Fibroblast of skin of right biceps (primary cell): ENCODE measurements at regions not wholly inside any gene's neighbourhood (a gene's known extent, or its start where the extent isn't known, plus 50 kb on each side); places are given as distances from the start of the nearest gene placed in this dataset.

Source experiments
- DNase-seq: peaks from one replicate; pipeline ENCODE4 v3.0.0-alpha.2; 2013

- DNase-seq, result no peak
Observed at GRCh38 chr2:211070547-211070946, 514.1 kb downstream of the CPS1 start.

GRCh38 chr2:211077216-211077767 lies 520.9 kb downstream of the CPS1 start:
- DNase-seq, result no peak

GRCh38 chr2:211084352-211084751 lies 528.0 kb downstream of the CPS1 start:
- DNase-seq, result no peak

- DNase-seq, result peak; percentile 12
Observed at GRCh38 chr2:211085056-211085680, 528.8 kb downstream of the CPS1 start.

GRCh38 chr2:211086049-211086448 lies 529.6 kb downstream of the CPS1 start:
- no peak for DNase-seq

GRCh38 chr2:211089127-211089526 lies 532.7 kb downstream of the CPS1 start:
- DNase-seq, result no peak

- no peak for DNase-seq
Observed at GRCh38 chr2:211093743-211094303, 537.4 kb downstream of the CPS1 start.

- DNase-seq, result no peak
Observed at GRCh38 chr2:211103989-211104388, 547.6 kb downstream of the CPS1 start.

GRCh38 chr2:211113334-211114175 lies 557.2 kb downstream of the CPS1 start:
- no peak for DNase-seq

- DNase-seq, result no peak
Observed at GRCh38 chr2:211114826-211115455, 558.5 kb downstream of the CPS1 start.

- no peak for DNase-seq
Observed at GRCh38 chr2:211117026-211117425, 560.6 kb downstream of the CPS1 start.

- no peak for DNase-seq
Observed at GRCh38 chr2:211126256-211126655, 569.9 kb downstream of the CPS1 start.

GRCh38 chr2:211127501-211127900 lies 571.1 kb downstream of the CPS1 start:
- DNase-seq, result no peak

- no peak for DNase-seq
Observed at GRCh38 chr2:211128287-211128686, 571.9 kb downstream of the CPS1 start.

GRCh38 chr2:211129798-211130197 lies 573.4 kb downstream of the CPS1 start:
- no peak for DNase-seq

- no peak for DNase-seq
Observed at GRCh38 chr2:211132046-211132445, 575.6 kb downstream of the CPS1 start.

- peak; percentile 14 for DNase-seq
Observed at GRCh38 chr2:211132573-211132972, 576.2 kb downstream of the CPS1 start.

- DNase-seq, result peak; percentile 5
Observed at GRCh38 chr2:211133766-211134165, 577.4 kb downstream of the CPS1 start.

GRCh38 chr2:211138551-211138950 lies 582.2 kb downstream of the CPS1 start:
- DNase-seq, result no peak

GRCh38 chr2:211141646-211142045 lies 585.2 kb downstream of the CPS1 start:
- no peak for DNase-seq

GRCh38 chr2:211144078-211144477 lies 587.7 kb downstream of the CPS1 start:
- peak; percentile 42 for DNase-seq

- no peak for DNase-seq
Observed at GRCh38 chr2:211144974-211145665, 588.7 kb downstream of the CPS1 start.

GRCh38 chr2:211149731-211150130 lies 593.3 kb downstream of the CPS1 start:
- no peak for DNase-seq
